ENCODE measurements at regions not wholly inside any gene's neighbourhood (a gene's known extent, or its start where the extent isn't known, plus 50 kb on each side); places are given as distances from the start of the nearest gene placed in this dataset.
A peak's percentile ranks its signal among the peaks of the same experiment; 100 is the strongest.

DNA sequence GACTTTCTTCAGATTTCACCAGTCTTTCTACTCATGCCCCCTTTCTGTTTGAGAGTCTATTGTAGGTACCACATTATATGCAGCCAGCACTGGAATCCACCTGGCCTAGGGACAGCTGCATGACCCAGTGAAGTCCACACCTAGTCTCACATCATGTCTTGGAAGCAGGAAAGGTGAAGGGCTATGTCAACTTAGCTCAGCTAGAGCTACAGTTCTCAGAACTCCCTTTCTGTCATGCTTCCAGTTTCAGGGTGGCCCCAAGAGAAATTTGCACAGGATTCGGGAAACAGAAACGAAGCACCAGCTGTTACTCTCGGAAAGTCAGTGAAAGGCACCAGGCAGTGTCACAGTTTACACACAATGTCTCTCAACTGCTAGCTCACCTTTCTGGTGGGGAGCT lies 51.6 kb upstream of the NLRP1 start:
- no peak for DNase-seq

GRCh38 chr17:5638596-5638995 lies 54.3 kb upstream of the NLRP1 start:
- DNase-seq: no peak

- DNase-seq: no peak
These were observed 56.4 kb upstream of the NLRP1 start for GRCh38 chr17:5640726-5641125.

DNA sequence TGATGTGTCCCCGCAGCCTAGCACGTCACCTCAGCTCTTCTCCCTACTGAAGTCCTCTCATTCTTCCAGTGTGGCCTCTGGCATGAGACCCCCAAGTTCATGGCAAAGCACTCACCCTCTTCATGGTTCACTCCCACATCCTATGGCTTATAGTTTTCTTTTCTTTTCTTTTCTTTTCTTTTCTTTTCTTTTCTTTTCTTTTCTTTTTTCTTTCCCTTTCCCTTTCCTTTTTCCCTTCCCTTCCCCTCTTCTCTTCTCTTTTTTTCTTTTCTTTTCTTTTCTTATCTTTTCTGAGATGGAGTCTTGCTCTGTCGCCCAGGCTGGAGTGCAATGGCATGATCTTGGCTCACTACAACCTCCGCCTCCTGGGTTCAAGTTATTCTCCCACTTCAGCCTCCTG lies 58.4 kb upstream of the NLRP1 start:
- DNase-seq: no peak

DNA sequence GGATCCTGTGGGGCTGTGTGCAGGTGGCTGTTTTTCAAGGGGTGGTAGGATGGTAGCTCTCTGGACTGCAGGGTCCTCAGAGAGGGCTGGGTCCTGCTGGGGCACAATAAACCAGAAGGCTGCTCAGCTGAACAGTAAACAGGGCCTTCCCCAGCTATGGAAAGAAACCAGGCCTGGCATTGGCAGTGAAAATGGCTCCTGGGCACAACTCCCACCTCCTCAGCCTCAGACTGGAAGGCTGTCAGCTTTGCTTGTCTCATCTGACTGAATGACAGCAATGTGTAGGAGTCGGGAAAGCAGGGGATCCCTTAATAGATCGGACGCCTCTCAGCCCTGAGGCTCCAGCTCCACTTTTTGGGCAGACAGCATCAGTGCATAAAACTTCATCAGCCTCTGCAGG lies 59.8 kb upstream of the NLRP1 start:
- DNase-seq: no peak

GRCh38 chr17:5651348-5651747 lies 67.0 kb upstream of the NLRP1 start:
- DNase-seq: no peak

GRCh38 chr17:5661491-5662125 lies 77.3 kb upstream of the NLRP1 start:
- DNase-seq: no peak

DNA sequence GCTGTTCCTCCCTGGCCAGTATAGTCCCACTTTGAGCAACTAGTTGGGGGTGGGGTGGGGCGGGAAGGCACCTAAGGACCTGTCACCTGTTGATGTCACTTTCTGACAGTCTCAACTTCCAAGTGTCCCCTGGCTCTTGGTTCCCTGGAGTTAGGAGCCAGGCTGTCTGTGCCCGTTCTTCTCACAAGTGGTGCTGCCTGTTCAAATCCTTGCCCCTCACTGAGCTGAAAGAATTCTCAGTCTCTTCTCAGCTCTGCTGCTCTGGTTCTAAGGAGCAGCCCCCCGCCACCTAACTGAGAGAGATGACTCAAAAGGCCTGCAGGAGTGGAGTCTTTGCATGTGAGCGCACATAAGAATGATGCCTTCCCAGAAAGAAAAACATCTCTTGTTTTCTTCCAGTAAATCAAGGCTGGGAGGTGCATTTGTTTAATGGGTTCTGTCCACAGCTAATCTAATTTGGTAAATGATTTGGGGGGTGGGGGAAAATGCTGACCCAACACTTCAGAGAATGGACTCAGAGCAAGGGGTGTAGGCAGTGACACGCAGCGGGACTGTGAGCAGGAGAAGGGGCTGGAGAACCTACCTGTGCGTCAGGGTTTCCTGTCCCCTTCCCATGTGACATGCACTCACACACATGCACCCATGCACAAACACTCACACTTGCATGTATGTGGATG lies 78.2 kb upstream of the NLRP1 start:
- no peak for DNase-seq

GRCh38 chr17:5665164-5665563 lies 80.9 kb upstream of the NLRP1 start:
- DNase-seq: no peak

DNA sequence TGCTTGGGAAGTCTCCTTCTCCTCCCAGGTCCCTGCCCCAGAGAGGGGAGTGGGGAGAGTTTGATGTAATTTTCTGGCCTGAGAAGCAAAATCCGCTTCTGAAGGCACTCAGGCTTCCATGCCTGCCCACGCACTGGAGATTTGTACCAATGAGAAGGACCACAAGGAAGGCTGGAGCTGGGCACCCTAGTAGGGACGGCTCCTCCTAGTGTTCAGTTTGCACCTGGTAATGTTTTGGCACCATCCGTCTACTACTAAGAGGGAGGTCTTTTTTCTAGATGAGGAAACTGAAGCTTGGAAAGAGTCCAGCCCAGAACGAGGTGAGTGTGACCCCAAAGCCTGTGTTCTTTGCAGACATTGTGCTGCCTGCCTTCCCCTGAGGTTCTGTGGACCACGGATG lies 83.6 kb upstream of the NLRP1 start:
- no peak for DNase-seq

- DNase-seq: no peak
These were observed 84.3 kb upstream of the NLRP1 start for GRCh38 chr17:5668557-5669138.

- no peak for DNase-seq
These were observed 84.9 kb upstream of the NLRP1 start for GRCh38 chr17:5669191-5669590.

DNA sequence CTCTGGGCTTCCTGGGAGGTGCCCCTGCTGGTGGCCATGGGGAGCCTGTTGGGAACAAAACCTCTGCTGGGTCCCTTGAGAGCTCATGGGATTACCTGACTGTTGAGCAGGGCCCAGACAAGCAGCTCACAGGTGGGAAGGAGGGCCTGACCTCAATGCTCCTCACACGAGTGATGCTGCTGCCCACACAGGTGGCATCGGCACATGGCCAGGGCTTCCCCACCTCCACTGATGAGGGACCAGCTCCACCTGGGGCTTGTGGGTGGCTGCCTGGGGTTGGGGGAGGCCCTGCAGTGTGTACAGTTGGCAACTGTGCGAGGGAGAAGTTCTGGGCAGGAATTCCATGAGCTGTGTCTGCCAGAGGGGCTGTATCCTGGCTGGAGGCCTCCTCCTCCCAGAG lies 87.8 kb upstream of the NLRP1 start:
- DNase-seq: no peak

- DNase-seq: peak; percentile 7
These were observed 88.6 kb upstream of the NLRP1 start for GRCh38 chr17:5672815-5673430.

DNA sequence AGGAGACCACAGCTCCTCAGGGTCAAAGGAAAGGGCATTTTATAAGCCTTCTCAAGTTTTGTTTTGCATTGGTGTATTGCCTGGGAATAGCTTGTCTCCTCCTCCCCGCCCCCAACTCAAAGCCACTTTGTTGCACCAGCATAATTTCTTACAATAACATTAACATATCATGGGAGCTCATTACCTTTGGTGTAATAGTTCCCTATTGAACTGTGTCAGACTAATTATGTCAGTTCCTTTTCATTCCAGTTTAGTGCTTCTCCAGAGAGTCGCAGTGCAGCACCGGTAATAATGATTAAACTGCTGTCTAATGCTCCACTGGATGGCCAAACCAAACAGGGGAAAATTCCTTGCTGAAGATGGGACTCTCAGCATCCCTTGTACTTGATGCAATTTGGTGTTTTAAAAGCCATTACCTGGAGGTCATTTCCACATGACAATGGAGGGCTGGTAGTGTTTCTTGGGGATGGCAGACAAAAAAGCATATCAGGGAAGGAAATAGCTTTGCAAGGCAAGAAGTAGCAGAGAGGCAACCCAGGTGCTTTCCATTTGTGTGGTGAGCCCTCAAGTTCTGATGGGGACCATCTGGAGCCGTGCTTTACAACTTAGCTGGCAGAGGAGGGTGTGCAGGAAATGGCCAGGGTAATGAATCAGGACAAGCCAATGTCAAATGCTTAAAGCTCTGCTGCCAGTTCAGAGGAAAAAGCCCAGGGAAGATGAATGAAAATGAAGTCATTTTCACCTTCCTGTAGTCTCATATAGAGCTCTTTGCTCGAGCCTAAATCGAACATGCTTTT lies 91.5 kb upstream of the NLRP1 start:
- no peak for DNase-seq

GRCh38 chr17:5677620-5678019 lies 93.3 kb upstream of the NLRP1 start:
- DNase-seq: no peak

DNA sequence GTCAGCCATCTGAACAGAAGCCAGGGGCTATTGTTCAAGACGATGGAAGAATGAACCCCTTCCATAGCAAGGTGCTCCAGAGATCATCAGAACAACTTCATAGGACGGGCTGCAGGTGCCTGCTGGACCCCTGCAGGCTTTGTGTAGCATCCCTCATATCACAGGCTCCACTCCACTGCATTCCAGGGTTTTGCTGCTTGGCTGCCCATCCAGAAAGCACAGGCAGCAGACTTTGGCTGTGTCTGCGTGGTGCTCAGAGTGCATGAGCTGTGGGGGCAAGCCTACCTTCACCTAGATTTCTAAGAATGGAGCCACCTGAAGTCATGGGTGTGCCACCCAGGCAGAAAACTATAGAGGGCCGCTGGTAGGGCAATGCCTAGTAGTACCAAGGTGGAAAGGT lies 93.9 kb upstream of the NLRP1 start:
- DNase-seq: no peak

DNA sequence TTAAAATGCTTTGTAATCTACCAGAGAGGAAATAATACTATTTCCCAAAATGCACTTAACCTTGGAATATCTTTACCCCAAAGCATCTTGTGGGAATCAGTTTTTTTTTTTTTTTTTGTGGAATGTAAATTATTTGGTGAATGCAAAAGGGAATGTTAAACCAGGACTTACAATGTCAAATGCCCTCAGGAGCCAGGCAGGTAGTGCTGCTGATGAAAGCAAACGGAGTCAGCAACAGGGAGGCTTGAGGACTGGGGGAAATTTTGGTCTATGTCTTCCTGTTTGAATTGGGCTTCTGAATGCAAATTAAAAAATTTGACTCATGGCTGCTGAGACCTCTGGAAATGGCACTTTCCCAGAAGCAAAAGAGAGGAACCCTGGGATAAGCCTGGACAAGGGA lies 96.5 kb upstream of the NLRP1 start:
- DNase-seq: no peak

GRCh38 chr17:5683241-5683640 lies 98.9 kb upstream of the NLRP1 start:
- DNase-seq: no peak

DNA sequence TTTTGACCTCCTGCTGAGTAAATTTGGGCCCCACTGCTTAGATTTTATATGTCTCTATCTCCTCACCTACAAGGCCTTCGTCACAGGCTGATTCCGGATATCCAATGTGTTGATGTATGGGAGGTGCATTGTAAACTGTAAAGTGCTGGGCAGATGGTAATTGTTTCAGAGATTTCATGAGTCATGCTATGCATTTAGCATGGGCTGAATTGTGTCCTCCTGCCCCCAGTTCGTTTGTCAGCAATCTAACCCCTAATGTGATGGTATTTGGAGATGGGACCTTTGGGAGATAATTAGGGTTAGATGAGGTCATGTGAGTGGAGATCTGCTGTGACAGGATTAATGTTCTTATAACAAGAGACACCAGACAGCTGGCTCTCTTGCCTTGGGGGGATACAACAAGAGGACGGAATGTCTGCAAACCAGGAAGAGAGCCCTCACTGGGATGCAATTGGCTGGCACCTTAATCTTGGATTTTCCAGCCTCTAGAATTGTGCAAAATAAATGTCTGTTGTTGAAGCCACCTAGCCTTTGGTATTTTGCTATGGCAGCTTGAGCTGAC lies 101.8 kb upstream of the NLRP1 start:
- no peak for DNase-seq

- DNase-seq: no peak
These were observed 103.3 kb upstream of the NLRP1 start for GRCh38 chr17:5687646-5688045.

DNA sequence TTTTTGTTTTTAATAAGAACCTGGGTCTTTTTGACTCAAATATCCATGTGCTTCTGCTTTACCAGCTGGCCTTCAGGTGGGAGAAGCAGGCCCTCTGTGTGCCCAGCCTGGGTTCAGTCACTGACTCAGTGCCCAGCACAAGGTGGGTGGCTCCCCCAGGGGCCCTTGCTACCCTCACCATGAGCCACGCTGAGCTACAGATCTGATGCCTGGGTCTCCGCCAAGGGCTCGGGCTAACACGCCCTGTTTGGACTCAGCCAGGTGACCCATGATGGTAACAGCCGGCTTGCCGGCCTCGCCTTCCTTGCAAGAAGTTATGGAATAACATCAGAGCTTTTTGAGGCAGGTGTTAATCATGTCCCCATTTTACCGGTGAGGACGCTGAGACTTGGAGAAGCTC lies 109.5 kb upstream of the NLRP1 start:
- DNase-seq: no peak

GRCh38 chr17:5694551-5694950 lies 110.2 kb upstream of the NLRP1 start:
- no peak for DNase-seq
